ENCODE measurements at regions not wholly inside any gene's neighbourhood (a gene's known extent, or its start where the extent isn't known, plus 50 kb on each side); places are given as distances from the start of the nearest gene placed in this dataset.
"Not testable (repeated sequence)": the region's sequence is repeated elsewhere in the genome, so short reads cannot be mapped to it uniquely, and the experiment has no call there.

- no peak for DNase-seq (ENCODE audit: low read depth in 2 of 2)
These were observed 617.4 kb downstream of the SI start for GRCh38 chr3:164460851-164461250.

DNA sequence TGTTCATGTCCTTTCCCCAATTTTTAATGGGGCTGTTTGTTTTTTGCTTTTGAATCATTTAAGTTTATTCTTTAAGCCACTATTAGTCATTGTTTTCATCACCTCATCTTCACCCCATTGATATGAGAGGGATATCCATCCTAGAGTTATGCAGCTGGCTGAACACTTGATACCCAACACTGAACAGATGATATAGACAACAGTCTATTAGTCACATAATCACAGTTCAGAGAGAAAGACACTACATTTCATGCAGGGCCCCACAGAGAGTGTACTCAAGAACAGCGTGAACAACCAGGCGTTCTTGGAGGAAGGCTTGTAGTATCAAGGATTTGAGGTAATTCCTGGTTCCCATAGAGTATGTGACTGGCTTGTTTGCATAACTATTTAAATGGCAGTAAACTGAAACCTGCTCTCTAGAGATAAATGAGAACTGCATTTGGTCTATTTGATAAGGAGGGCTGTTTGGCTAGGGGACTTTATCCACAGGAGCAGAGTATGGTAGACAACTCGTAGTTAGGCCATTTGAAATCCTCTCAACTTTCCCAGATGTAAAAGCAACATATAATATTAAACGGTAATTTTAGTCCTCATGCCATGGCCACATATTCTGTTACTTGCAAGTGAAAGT lies 618.7 kb downstream of the SI start:
- no peak for DNase-seq (ENCODE audit: low read depth in 2 of 2)

DNA sequence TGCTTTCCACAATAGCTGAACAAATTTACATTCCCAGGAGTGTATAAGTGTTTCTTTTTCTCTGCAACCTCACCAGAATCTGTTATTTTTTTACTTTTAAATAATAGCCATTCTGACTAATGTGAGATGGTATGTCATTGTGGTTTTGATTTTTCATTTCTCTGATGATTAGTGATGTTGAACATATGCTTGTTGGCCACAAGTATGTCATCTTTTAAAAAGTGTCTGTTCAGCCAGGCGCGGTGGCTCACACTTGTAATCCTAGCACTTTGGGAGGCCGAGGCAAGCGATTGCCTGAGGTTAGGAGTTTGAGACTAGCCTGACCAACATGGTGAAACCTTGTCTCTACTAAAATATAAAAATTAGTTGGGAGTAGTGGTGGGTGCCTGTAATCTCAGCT lies 619.3 kb downstream of the SI start:
- no peak for DNase-seq (ENCODE audit: low read depth in 2 of 2)

DNA sequence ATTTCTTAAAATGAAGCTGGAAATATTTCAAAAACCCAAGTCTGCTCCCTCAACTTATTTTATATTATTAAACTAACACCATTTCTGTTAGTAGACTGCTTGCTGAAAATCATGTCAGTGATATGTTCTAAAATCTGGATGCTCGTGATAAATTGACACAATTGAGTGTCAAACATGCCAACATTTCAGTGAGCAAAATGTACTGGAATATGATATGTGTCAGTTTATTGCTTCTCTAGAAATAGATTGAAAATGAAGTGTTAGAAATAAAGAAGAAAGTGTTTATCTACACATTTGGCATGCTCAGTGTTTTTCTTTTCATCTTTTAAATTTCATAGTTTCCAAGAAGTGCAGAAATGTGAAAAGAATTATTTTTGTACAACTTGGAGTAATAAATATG lies 624.6 kb downstream of the SI start:
- DNase-seq (ENCODE audit: low read depth in 2 of 2), result no peak

DNA sequence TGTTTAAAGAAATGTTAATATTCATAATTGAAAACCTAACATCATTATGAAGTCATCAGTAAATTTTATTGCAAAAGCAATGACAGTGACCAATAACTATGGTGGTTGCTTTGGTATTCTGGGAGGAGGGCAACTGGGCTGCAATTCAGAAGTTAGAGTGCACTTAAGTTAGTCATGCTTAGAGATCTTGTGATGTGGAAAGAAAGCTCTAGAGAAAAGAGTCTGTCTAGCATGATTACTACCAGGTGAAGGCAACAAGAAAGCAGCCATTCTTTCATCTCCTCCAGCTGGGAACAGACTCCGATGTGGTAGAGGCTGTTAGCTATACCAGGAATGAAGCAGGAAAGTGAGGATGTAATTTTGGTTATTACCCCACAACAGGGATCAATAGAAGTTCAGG lies 625.6 kb downstream of the SI start:
- DNase-seq (ENCODE audit: low read depth in 2 of 2), result no peak

DNA sequence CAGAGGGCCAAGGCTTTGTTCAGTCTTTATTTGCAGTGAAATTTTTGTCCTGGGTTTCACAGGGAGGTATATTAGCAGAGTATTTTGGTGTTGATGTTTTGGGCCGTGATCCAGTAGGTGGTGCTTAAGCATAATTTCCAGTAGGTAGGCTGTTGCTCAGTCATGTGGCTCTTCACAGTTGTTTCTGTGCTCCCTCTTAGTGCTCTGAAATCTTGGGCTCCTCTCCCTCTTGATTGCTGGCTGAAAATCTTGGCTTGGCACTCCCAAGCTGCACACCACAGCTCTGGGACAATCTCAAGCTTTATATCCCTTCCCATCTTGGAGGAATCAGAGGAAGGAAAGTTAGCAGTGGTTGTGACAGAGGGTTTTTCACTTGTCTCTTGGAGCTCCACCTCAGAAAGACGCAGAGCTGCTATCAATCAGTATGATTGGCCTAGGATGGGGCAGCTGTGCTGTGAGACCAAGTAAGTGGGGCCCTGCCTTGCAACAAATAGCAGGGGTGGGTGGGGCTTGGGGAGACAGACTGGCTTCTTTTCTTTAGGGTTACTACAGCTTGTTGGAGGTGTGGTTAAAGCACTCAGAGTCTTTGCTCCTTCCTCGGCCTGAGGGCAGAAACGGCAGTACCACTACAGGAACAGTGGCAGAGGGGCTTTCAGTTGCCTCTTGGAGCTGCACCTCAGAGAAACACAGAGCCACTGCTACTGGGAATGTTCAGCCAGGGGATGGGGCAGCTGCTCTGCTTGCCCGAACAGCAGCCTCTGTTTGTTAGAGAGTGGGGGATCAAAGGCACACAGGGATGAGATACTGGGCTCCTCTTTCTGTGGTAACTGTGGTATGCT lies 627.0 kb downstream of the SI start:
- no peak for DNase-seq (ENCODE audit: low read depth in 2 of 2)

GRCh38 chr3:164450276-164450905 lies 627.9 kb downstream of the SI start:
- DNase-seq (ENCODE audit: low read depth in 2 of 2), result no peak

DNA sequence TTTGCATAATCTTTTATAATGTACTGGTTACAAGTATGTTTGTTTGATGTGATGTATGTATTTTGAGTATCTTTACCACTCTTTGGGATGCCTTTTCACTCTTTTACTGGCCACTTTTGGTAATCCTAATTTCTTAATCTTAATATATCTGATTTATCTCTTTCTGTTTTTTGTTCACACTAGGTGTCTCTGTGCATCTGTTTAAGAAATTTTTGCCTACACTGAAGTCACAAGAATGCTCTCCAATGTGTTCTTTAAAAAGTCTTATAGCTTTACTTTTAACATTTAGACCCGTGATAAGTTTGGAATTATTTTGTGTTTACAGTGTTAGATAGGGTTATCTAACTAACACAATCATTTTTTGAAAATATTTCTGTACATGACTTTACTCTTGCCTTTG lies 659.1 kb downstream of the SI start:
- DNase-seq (ENCODE audit: low read depth in 2 of 2), result no peak

GRCh38 chr3:164418414-164418813 lies 659.9 kb downstream of the SI start:
- no peak for DNase-seq (ENCODE audit: low read depth in 2 of 2)

DNA sequence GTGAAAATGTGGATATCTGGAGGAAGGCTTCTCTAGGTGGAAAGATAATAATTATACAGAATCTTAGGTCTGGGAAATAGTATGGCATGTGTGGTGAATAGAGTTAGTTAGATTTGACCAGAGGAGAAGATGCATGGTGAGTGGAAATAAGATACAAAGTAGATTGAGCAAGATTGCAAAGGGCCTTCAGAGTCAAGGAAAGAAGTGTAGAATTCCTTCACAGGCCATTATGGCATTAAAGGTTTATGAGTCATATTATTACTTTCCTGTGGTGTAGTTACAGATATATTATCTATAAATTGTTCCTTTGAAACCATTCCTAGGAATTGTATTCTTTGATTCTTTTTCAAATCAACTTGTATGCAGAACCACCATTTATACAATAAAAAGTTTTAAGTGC lies 660.3 kb downstream of the SI start:
- no peak for DNase-seq (ENCODE audit: low read depth in 2 of 2)

DNA sequence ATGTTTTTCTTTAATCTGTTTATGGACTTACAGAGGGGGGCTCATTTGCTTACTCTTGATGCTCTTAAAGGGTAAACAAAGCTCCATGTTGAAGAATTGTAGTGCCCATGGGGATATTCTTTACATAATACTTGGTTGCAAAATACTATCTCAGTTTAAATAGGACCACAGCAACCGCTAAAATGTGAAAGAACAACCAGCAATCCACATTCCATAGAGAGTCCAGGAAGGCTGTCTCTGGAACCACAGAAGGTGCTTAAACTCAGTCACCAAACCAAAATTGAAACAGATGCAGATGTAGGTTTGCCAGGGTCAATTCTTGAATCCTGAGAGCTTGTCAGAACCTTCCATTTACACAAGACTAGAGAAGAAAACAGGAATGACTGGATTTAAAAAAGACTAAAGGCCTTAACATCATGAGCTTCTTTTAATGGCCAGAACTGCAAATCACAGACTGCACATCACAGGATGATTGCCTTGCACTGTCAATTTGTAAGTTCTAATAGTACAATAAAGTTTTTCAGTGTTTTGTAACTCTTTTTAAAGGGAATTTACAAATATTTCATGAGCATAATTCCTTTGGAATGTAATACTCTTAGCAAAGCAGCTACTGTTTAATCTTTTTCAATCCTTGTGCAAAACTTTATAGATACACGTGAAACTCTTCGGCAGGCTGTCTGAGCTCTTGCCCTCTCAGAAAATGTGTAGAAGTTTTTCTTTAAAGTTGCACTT lies 661.6 kb downstream of the SI start:
- no peak for DNase-seq (ENCODE audit: low read depth in 2 of 2)

- no peak for DNase-seq (ENCODE audit: low read depth in 2 of 2)
These were observed 670.0 kb downstream of the SI start for GRCh38 chr3:164408326-164408725.

- no peak for DNase-seq (ENCODE audit: low read depth in 2 of 2)
These were observed 671.2 kb downstream of the SI start for GRCh38 chr3:164407111-164407510.

DNA sequence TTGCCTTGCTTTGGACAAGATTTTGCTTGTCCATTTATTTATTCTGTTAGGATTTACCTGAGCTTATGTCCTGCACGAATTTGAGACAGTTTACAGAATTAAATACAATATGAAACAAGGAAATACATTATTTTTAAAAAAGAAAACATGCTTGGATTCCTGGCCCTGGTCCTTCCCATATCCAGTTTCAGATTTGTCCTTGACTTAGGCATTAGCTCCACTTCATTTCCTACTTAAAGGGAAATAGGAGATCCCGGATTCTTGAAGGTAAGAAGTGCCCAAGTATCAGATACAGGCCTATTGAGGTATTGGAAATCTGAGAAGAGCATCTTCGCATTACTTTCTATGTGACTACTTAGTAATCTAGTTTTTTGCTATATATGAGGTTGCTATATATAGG lies 672.0 kb downstream of the SI start:
- no peak for DNase-seq (ENCODE audit: low read depth in 2 of 2)

- no peak for DNase-seq (ENCODE audit: low read depth in 2 of 2)
These were observed 676.4 kb downstream of the SI start for GRCh38 chr3:164401923-164402322.

DNA sequence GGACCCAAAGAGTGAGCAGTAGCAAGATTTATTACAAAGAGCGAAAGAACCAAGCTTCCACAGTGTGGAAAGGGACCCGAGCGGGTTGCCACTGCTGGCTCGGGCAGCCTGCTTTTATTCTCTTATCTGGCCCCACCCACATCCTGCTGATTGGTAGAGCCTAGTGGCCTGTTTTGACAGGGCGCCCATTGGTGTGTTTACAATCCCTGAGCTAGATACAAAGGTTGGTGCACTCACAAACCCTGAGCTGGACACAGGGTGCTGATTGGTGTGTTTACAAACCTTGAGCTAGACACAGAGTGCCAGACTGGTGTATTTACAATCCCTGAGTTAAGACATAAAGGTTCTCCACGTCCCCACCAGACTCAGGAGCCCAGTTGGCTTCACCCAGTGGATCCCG lies 676.9 kb downstream of the SI start:
- not testable (repeated sequence) for DNase-seq (ENCODE audit: low read depth in 2 of 2)

- DNase-seq (ENCODE audit: low read depth in 2 of 2), result no peak
These were observed 680.8 kb downstream of the SI start for GRCh38 chr3:164397462-164397861.

DNA sequence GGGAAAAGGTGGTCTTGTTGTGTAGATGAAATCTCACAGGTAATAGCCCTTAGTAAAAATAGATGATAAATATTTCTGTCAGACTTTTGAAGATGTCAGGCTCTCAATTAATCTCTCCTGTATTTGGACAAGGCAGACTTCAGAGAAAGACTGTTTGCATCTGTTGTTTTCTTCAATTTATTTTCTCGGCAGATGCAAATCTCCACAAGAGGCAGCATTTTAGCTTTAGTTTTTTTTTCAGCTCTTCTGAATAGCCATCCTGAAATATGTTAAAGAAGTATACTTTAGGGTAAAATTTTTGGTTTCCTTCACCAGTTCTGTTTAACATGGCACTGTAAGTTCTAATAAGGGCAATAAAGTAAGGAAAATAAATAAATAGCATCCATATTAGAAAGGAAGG lies 685.1 kb downstream of the SI start:
- DNase-seq (ENCODE audit: low read depth in 2 of 2), result no peak

DNA sequence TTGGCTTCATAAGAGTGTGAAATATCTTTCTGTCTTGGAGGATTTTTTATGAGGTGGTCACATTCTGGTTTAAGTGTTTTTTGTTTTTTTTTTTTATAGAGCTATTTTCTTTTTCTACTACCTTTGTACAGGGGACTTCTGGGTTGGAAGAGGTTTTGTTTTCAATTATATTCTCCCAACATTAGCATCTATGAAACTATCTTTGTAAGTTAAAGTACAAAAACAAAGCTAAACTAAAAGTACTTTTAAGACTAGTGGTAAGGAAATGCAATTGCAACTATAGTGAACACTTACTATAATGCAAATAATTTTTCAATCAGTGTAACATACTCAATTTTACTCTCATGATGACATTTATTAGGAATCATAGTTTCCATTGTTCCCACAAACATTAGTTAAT lies 688.2 kb downstream of the SI start:
- DNase-seq (ENCODE audit: low read depth in 2 of 2), result no peak

GRCh38 chr3:164387236-164387635 lies 691.1 kb downstream of the SI start:
- DNase-seq (ENCODE audit: low read depth in 2 of 2), result no peak

- DNase-seq (ENCODE audit: low read depth in 2 of 2), result no peak
These were observed 698.1 kb downstream of the SI start for GRCh38 chr3:164380156-164380555.

- DNase-seq (ENCODE audit: low read depth in 2 of 2), result no peak
These were observed 700.8 kb downstream of the SI start for GRCh38 chr3:164377466-164377865.

Data from stimulated activated CD4-positive, alpha-beta T cell treated with anti-CD3 and anti-CD28 coated beads, Interleukin-12 subunit alpha, Interleukin-12 subunit beta, amount 100 ng/mL, for 24 hours (primary cell).